ENCODE measurements at regions not wholly inside any gene's neighbourhood (a gene's known extent, or its start where the extent isn't known, plus 50 kb on each side); places are given as distances from the start of the nearest gene placed in this dataset.
"Not testable (repeated sequence)": the region's sequence is repeated elsewhere in the genome, so short reads cannot be mapped to it uniquely, and the experiment has no call there.

DNA sequence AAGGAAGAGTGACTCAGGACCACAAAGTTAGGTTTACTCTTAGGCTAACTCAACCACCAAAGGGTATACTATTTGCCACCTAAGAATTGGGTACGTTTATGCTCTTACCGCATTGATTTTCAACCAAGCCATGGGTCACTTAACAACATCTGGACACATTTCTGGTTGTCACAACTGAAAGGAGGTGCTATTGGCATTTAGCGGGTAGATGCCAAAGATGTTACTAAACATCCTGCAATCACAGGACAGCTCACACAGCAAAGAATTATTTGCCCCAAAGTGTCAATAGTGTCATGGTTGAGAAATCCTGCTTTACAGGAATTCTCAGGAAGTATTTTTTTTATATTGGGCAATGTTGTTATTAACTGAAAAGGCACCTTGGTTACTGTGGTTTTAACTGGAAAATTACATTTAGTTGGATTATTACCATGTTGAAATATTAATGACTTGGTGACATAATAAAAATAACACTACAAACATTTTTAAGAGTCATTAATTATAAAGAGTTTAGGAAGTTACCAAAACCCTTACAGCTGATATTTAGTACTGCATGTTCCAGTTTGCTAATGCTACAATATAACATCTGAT is 185.0 kb upstream of the TMEM196 start:
- H3K27me3 ChIP-seq (ENCODE audit: low read depth), result no peaks in the 10 kb centered on the region
- TF ChIP-seq, protein P1, sequence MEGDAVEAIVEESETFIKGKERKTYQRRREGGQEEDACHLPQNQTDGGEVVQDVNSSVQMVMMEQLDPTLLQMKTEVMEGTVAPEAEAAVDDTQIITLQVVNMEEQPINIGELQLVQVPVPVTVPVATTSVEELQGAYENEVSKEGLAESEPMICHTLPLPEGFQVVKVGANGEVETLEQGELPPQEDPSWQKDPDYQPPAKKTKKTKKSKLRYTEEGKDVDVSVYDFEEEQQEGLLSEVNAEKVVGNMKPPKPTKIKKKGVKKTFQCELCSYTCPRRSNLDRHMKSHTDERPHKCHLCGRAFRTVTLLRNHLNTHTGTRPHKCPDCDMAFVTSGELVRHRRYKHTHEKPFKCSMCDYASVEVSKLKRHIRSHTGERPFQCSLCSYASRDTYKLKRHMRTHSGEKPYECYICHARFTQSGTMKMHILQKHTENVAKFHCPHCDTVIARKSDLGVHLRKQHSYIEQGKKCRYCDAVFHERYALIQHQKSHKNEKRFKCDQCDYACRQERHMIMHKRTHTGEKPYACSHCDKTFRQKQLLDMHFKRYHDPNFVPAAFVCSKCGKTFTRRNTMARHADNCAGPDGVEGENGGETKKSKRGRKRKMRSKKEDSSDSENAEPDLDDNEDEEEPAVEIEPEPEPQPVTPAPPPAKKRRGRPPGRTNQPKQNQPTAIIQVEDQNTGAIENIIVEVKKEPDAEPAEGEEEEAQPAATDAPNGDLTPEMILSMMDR (IDR thresholded peaks at IDR 0.05; ENCODE audit: borderline replicate concordance), result no peak
- H3K27ac ChIP-seq (replicated peaks), result no peak overlapping the region
- H3K36me3 ChIP-seq, result no peaks in the 10 kb centered on the region
- intact Hi-C loops (cut with micrococcal nuclease), result no loop called here
- H3K4me3 ChIP-seq, result no peak overlapping the region
- no peak for DNase-seq
- H3K4me1 ChIP-seq, result no peaks in the 10 kb centered on the region
- H3K9me3 ChIP-seq (replicated peaks), result peaks cover 25% of the 10 kb centered on the region

DNA sequence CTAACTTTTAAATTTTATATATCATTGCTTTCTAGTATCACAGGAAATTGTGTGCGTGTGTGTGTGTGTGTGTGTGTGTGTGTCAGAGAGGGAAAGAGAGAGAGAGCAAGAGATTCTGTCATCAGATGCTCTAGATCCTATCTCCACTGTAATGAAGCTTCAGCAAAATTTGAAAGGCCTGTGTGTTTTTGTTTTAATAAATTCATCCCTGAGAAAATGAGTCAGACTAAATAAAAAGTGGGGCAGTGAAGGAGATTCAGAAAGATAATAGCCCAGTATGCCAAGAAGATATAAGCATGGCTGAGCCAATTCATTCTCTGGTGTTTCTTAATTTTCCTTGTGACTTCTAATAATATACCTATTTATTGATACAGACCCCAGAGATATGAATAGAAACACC is 184.2 kb upstream of the TMEM196 start:
- no peaks in the 10 kb centered on the region for H3K36me3 ChIP-seq
- intact Hi-C loops (cut with micrococcal nuclease), result no loop called here
- H3K9me3 ChIP-seq (replicated peaks), result peaks cover 33% of the 10 kb centered on the region
- TF ChIP-seq, protein P1 (IDR thresholded peaks at IDR 0.05; ENCODE audit: borderline replicate concordance), result no peak
- H3K27ac ChIP-seq (replicated peaks), result no peak overlapping the region
- no peaks in the 10 kb centered on the region for H3K4me1 ChIP-seq
- no peaks in the 10 kb centered on the region for H3K27me3 ChIP-seq (ENCODE audit: low read depth)
- no peak overlapping the region for H3K4me3 ChIP-seq
- DNase-seq, result no peak

DNA sequence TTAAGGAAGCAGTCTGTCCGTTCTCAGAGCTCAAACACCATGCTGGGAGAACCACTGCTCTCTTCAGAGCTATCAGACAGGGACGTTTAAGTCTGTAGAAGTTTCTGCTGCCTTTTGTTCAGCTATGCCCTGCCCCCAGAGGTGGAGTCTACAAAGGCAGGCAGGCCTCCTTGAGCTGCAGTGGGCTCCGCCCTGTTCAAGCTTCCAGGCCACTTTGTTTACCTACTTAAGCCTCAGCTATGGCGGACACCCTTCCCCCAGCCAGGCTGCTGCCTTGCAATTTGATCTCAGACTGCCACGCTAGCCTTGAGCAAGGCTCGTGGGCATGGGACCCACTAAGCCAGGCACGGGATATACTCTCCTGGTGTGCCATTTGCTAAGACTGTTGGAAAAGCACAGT is 180.7 kb upstream of the TMEM196 start:
- H3K27me3 ChIP-seq (ENCODE audit: low read depth); H3K27ac ChIP-seq (replicated peaks); H3K4me1 ChIP-seq; intact Hi-C loops (cut with micrococcal nuclease); H3K4me3 ChIP-seq; DNase-seq; H3K36me3 ChIP-seq: not testable (repeated sequence)
- H3K9me3 ChIP-seq (replicated peaks), result peaks cover 66% of the 10 kb centered on the region

DNA sequence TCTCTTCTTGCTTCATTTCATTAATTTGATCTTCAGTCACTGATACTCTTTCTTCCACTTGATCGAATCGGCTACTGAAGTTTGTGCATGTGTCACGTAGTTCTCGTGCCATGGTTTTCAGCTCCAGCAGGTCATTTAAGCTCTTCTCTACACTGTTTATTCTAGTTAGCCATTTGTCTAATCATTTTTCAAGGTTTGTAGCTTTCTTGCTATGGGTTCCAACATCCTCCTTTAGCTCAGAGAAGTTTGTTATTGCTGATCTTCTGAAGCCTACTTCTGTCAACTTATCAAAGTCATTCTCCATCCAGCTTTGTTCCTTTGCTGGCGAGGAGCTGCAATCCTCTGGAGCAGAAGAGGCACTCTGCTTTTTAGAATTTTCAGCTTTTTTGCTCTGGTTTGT is 180.0 kb upstream of the TMEM196 start:
- intact Hi-C loops (cut with micrococcal nuclease); H3K36me3 ChIP-seq; H3K27me3 ChIP-seq (ENCODE audit: low read depth); H3K27ac ChIP-seq (replicated peaks); H3K4me1 ChIP-seq; H3K4me3 ChIP-seq; DNase-seq: not testable (repeated sequence)
- H3K9me3 ChIP-seq (replicated peaks), result peaks cover 74% of the 10 kb centered on the region

DNA sequence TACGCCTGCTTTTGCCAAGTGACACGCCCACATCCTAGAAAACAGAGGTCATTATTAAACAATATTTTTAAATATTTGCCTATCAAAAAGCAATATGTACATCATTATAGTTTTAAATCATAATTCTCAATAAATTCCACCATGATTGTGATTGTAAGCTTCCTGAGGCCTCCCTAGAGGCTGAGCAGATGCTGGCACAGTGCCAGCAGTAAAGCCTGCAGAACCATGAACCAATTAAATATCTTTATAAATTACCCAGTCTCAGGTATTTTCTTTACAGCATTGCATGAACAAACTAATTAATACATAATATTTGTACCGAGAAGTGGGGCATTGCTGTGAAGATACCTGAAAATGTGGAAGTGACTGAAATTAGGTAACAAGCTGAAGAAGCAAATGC is 174.7 kb upstream of the TMEM196 start:
- intact Hi-C loops (cut with micrococcal nuclease), result no loop called here
- H3K27me3 ChIP-seq (ENCODE audit: low read depth), result no peaks in the 10 kb centered on the region

DNA sequence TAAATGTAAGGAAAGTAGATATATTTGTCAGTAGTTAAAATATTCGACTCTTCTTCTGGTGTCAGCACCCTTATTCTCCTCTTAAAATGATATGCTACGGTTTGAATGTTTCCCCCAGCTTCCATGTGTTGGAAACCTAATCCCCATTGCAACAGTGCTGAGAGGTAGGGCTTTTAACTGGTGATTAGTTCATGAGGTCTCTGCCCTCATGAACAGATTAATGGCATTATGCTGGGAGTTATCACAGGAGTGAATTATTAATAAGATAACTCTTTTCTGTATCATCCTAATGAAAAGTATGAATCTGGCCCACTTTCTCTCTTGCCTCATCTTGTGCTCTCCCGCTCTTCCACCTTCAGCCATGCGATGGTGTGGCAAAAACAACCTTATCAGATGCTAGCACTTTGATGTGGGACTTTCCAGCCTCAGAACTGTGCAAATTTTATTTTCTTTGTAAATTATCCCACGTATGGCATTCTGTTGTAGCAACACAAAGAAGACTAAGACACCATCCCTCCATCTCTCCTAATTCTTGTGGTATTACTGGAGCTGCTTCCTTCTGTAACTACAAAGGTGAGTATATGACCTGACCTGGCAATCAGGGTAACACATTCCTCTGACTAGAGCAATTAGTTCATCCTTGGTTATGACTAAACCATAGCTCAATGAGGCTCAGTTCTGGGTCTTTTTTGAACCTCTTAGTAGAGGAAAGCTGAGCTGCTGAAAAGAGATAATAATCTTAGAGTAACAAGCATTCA is 171.1 kb upstream of the TMEM196 start:
- intact Hi-C loops (cut with micrococcal nuclease), result no loop called here
- Histone ChIP-seq H3K36me3 (no peaks in the 10 kb centered on the region), H3K27me3 (ENCODE audit: low read depth) (no peaks in the 10 kb centered on the region), H3K4me1 (no peaks in the 10 kb centered on the region), H3K27ac (replicated peaks) (no peak overlapping the region), H3K9me3 (replicated peaks) (peaks cover 16% of the 10 kb centered on the region), H3K4me3 (no peak overlapping the region)
- DNase-seq, result no peak
- TF ChIP-seq, protein P1 (IDR thresholded peaks at IDR 0.05; ENCODE audit: borderline replicate concordance), result no peak

More for the DNA sequence above, 174.7 kb upstream of the TMEM196 start:
- no peaks in the 10 kb centered on the region for H3K4me1 ChIP-seq
- DNase-seq, result no peak
- H3K36me3 ChIP-seq, result no peaks in the 10 kb centered on the region
- no peak overlapping the region for H3K4me3 ChIP-seq
- peaks cover 51% of the 10 kb centered on the region for H3K9me3 ChIP-seq (replicated peaks)
- TF ChIP-seq, protein P1 (IDR thresholded peaks at IDR 0.05; ENCODE audit: borderline replicate concordance), result no peak
- no peak overlapping the region for H3K27ac ChIP-seq (replicated peaks)

Data from left ventricle myocardium inferior (tissue), 1 donor.